Stimulated activated CD8-positive, alpha-beta memory T cell treated with anti-CD3 and anti-CD28 coated beads, Interleukin-2, amount 100 ng/mL, for 48 hours (primary cell): ENCODE measurements at regions not wholly inside any gene's neighbourhood (a gene's known extent, or its start where the extent isn't known, plus 50 kb on each side); places are given as distances from the start of the nearest gene placed in this dataset.

Source experiments
- DNase-seq, 2 donors: peaks; one replicate each; pipeline ENCODE4 v3.0.0-alpha.2; 2020; ENCODE audit warnings: low read depth in 2 of 2

- DNase-seq, result no peak
Observed at GRCh38 chr6:14806101-14806500, 439.8 kb upstream of the JARID2 start.

GRCh38 chr6:14807130-14807529 is 438.7 kb upstream of the JARID2 start:
- DNase-seq, result no peak

DNA sequence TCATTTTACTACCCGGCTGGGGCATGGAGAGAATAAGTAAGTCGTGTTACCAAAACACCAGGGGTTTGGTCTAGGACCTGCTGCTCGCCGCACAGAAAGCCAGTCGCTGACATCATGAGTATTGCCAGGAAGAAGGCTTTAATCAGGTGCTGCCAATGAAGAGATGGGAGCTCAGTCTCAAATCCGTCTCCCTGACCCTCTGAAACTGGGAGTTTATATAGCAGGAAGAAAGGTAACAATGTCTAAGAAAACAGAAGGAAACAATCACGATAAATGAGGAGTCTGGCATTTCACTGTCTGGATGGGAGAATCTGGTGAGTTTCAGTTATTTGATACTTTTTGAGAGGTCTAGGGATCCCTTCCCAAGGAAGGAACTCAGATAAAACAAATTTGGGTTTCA is 437.9 kb upstream of the JARID2 start:
- no peak for DNase-seq

- DNase-seq, result no peak
Observed at GRCh38 chr6:14810021-14810420, 435.8 kb upstream of the JARID2 start.

GRCh38 chr6:14811775-14812428 is 434.0 kb upstream of the JARID2 start:
- DNase-seq, result no peak

DNA sequence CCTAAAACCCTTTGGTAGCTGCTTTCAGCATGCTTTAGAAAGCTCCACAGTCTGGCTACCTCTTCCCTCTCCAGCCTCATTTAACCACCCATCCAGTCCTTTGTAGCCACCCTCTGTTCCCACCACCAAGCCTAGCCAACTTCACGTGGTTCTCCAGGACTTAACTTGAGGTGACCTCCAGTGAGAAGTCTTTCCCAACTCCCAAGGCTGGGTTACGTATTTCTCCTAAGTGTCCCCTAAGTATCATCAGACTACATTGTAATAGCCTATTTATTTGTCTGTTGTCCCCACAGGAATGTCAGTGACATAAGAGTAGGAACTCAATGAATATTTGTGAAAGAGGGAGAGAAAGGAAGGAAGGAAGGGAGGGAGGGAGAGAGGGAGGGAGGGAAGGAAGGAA is 431.9 kb upstream of the JARID2 start:
- DNase-seq, result no peak

GRCh38 chr6:14816116-14816859 is 429.6 kb upstream of the JARID2 start:
- no peak for DNase-seq

GRCh38 chr6:14817074-14817473 is 428.8 kb upstream of the JARID2 start:
- DNase-seq, result no peak

- no peak for DNase-seq
Observed at GRCh38 chr6:14818422-14818884, 427.4 kb upstream of the JARID2 start.

DNA sequence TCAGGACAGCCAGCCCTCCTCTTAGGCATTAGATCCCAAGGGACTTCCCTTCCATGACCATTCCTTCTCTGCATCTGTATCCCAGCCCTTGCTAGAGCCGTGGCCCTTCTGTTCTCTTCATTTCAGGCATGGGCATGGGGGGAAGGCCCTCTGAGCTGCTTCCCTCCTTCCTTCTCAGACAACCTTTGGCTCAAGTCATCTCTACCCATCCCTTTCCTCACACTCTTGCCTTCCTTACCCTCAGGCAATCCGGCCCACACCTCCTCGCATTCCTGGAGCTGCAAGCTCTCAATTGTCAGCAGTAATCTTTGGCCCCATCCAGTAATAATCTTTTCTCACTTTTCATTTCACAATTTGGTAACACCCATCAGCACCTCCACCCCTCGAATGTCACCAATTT is 426.9 kb upstream of the JARID2 start:
- DNase-seq, result no peak

DNA sequence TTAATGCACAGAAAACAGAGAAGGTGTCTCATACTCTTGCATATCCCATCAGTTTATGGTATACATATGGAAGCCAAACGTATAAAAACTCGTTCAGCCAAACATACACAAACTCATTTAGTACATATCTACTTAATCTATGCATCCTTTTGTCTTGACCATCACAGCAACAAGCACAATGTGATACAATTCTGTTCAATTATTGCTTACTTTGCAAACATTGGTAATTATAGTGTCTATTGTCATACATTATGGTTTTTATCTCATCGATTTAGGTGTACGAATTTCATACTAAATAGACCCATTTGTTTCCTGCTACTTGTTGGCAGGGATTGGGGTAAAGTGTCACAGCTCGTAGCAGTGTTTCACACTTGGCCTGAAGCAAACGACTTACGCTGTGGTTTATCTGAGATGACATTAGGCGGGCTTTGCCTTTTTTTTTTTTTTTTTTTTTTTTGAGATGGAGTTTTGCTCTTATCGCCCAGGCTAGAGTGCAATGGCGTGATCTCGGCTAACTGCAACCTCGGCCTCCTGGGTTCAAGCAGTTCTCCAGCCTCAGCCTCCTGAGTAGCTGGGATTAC is 425.9 kb upstream of the JARID2 start:
- no peak for DNase-seq

DNA sequence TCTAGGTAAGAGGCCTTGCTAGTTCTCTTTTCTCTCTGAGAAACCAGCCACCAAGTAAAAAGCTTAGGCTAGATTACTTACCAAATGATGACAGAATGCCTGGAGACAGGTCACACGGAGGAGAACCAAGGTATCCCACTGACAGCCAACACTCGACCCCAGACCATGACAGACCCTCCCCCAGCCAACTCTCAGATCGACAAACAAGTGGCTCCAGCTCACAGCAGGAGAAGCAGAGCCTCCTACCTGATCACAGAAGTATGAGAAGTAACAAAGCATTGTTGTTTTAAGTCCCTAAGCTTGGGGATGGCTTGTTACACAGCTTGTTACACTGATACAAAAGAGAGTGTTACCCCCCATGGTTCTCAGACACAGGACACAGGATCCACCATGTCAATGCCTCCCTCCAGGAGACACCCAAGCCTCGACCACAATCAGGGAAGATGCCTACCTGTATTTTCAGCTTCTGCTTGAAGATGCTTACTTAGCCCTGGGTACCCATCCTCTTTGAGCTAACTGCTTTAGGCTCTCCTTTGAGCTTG is 423.8 kb upstream of the JARID2 start:
- no peak for DNase-seq

DNA sequence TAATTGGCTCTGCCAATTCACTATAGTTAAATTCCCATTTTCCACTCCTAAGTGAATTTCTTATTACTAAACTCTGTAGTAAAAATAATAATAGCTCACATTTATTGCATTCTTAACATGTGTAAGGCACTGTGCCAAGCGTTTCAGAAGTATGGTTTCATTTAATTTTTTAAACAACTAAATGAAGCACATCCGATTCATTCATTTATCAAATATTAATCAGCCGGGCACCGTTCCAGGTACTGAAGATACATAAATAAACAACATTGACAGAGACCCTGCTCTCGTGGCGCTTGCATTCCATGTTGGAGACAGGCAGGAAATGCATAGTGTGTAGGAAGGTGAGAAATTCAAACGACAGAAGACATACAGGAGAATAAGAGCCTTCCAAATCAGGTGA is 423.2 kb upstream of the JARID2 start:
- no peak for DNase-seq

GRCh38 chr6:14824060-14824459 is 421.8 kb upstream of the JARID2 start:
- DNase-seq, result no peak

DNA sequence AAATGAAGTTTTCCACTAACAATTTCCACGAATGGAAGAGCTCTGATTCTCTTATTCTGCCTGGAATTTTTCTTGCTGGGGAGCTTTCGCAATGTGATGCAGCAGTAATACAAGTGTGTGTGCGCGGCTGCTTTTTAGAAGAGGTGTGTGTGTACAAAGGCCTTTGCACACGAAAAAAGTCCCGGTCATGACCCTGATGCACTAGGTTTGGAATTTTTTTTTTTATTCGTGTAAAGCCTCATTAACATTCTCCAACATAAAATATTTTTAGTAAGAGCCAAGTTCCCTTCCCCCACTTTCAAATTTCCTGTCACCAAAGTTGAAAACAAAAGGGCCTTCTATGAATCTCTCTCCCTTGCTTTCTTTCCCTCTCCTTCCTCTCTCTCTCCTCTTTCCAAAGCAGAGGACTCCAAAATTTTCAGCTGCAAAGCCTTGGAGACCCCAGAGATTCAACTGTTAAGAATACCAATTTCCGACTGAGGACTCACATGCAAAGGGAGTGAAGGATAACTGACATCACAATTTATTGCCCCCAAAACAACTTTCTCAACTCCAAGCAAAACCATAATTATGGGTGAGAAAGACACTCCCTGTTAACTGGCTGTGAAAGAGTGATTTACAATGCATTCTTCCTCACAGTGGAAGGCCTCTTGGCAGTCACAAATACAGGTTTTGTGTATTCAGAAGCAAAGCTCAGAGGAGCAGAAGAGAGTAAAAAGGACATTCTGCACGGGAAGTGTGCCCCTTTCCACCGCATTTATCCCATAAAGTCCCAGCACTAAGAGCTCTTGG is 421.2 kb upstream of the JARID2 start:
- DNase-seq, result no peak

- DNase-seq, result no peak
Observed at GRCh38 chr6:14826456-14826855, 419.4 kb upstream of the JARID2 start.

GRCh38 chr6:14827354-14827753 is 418.5 kb upstream of the JARID2 start:
- DNase-seq, result no peak

GRCh38 chr6:14828201-14828611 is 417.7 kb upstream of the JARID2 start:
- no peak for DNase-seq

- no peak for DNase-seq
Observed at GRCh38 chr6:14831070-14831469, 414.8 kb upstream of the JARID2 start.

- DNase-seq, result no peak
Observed at GRCh38 chr6:14831937-14832336, 413.9 kb upstream of the JARID2 start.

- no peak for DNase-seq
Observed at GRCh38 chr6:14832427-14832826, 413.4 kb upstream of the JARID2 start.
